Right kidney (tissue), 1 donor: ENCODE measurements at regions not wholly inside any gene's neighbourhood (a gene's known extent, or its start where the extent isn't known, plus 50 kb on each side); places are given as distances from the start of the nearest gene placed in this dataset.
"Not testable (repeated sequence)": the region's sequence is repeated elsewhere in the genome, so short reads cannot be mapped to it uniquely, and the experiment has no call there.

ENCODE experiments used
- DNase-seq: peaks from one replicate; pipeline ENCODE4 v3.0.0-alpha.2; 2016

GRCh38 chr1:207243442-207244408 lies 77.8 kb upstream of the CD55 start:
- no peak for DNase-seq

GRCh38 chr1:207244409-207244801 lies 77.1 kb upstream of the CD55 start:
- DNase-seq, result no peak

DNA sequence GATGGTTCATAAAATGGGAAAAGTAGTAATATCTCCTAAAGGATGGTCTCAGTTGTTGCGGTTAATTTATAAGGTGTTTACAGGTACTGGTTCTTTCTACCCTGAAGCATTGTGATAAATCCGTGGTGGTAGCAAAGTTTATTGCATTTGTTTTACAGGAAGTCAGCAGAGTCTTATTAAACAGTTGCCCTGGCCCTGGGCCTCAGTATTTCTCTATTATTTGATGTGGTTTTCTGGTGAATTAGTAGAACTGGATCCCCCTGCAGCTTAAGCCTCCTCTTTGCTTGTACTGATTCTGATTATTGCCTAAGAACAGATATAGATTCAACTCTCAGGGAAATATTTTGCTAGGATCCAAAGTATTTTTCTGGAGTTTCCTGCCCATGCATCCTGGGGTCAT lies 76.4 kb upstream of the CD55 start:
- DNase-seq, result no peak

DNA sequence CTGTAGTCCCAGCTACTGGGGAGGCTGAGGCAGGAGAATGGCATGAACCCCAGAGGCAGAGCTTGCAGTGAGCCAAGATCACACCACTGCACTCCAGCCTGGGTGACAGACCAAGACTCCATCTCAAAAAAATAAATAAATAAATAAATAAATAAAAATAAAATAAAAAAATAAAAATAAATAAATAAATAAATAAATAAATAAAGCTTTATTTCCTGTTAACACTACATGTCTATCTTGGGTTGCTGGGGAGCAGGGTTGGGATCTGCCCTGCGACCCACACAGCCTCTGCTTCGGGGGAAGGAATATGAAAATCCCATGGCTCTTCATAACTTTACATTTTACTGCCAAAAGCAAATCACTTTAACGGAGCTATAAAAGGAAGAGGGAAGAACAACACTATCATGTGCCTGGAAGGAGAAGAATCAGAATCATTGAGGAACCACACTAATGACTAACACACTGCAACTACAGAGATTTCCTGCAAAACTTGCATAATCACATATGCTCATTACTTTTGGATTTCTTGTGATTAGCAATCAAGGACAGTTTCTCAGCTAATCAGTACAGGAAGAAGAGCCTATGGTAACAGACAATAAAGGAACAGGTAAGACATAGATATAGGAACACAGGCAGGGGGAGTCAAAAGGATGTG lies 72.8 kb upstream of the CD55 start:
- DNase-seq, result no peak

DNA sequence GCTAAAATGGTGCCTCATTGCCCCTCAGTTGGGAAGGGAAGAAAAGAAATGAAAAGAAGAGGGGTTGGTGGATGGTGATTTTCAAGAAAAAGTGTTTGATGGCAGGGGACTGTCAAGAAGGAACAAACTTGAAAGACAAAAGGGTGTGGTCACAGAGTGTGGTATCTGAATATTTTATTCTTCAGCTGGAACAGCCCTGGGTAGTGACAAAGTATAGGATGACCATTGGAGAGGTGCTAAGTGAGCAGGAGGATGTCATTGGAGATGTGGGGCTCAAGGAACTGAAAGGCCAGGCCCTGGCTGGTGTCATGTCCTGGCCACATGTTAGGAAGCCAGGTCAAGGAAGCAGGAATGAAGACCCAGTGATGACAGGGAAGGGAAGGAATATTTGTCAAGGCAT lies 71.0 kb upstream of the CD55 start:
- no peak for DNase-seq

GRCh38 chr1:207251066-207251465 lies 70.4 kb upstream of the CD55 start:
- no peak for DNase-seq

DNA sequence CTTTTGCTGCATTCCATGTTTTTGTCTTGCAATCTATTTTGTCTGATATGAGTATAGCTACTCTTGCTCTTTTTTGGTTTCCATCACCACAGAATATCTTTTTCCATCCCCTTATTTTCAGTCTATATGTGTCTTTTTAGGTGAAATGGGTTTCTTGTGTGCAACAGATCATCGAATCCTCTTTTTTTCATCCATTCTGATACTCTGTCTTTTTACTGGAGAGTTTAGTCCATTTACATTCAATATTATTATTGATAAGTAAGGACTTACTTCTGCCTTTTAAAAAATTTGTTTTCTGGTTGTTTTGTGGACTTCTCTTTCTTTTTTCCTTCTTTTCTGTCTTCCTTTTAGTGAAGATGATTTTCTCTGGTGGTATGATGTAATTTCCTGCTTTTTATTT lies 64.6 kb upstream of the CD55 start:
- DNase-seq, result no peak

- DNase-seq, result no peak
Measured at GRCh38 chr1:207259391-207259790, 62.1 kb upstream of the CD55 start.

DNA sequence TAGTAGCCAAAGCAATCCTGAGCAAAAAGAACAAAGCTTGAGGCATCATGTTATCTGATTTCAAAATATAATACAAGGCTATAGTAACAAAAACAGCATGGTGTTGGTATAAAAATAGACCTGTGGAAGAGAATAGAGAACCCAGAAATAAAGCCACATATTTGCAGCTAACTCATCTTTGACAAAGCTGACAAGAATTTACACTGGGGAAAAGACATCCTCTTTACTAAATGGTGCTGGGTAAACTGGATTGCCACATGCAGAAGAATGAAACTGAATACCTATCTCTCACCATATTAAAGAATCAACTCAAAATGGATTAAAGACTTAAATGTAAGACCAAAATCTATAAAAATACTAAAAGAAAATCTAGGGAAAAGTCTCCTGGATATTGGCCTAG lies 59.5 kb upstream of the CD55 start:
- no peak for DNase-seq

DNA sequence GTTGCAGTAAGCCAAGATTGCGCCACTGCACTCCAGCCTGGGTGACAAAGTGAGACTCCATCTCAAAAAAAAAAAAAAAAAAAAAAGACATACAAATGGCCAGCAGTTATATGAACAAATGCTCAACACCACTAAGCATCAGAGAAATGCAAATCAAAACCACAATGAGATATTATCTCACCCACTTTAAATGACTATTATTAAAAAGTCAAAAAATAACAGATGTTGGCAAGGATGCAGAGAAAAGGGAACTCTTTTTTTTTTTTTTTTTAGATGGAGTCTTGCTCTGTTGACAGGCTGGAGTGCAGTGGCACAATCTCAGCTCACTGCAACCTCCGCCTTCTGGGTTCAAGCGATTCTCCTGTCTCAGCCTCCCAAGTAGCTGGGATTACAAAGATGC lies 58.6 kb upstream of the CD55 start:
- DNase-seq, result not testable (repeated sequence)

DNA sequence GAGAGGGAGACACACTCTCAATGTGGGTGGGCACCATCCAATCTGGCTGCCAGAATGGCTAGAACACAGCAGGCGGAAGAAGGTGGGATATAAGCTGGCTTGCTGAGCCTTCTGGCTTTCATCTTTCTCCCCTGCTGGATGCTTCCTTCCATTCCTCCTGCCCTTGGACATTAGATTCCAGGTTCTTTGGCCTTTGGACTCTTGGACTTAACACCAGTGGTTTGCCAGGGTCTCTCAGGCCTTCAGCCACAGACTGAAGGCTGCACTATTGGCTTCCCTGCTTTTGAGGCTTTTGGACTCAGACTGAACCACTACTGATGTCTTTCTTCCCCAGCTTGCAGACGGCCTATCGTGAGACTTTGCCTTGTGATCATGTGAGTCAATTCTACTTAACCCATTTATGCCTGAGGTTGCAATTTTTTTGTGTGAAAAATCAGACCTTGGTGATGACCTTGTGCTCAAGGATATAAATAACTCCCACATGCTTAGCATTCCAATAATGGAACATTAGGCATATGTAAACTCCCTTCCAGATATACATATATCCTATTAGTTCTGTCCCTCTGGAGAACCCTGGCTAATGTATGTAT lies 56.7 kb upstream of the CD55 start:
- no peak for DNase-seq

DNA sequence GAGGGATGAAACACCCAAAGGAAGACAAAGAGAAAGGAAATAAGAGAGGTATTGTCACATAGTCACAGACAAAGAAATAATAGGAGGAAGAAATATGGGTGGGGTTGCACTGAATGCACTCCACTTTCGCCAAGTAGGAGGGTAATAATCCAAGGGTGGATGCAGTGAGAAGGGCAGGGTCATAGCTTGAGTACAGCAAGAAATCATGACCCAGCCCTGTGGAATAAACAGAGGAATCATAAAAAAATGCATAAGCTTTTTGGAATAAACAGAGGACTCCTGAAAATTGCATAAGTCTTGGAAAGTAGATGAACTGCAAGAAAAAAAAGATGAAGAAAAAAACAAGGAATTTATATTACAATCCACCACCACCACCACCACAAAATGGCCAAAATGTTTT lies 53.1 kb upstream of the CD55 start:
- no peak for DNase-seq

DNA sequence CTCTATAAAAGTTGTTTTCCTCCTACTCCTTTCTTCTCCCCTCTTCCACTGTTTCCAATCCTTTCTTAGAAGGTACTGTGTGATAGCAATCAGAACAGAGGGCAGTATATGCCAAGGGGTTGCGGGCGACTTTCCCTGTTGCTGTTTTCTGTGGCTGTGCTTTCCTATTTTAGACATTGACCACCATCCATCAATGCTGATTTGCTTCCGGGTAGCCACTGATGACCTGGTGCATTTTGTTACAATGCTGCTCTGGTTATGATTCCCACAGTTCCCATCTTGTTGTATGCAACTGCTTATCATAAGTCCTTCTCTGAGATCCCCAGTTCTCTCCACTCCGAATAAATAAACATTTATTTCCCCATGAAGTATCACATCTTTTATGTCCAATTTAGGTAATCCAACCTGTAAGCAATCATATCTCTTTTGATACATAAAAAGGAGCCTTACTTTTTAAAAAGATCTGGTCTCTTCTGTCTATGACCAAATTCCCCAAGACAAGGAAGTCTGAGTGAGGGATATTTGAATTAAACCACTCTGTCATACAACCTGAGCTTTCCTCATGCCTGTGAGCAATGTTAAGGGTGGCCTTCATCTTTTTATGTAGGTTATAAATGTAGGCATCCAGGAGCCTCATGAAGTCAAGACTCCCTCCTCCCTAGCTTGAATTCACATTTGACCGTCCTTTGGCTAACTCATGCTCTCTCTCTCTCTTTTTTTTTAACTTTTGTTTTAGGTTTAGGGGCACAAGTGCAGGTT lies 52.5 kb upstream of the CD55 start:
- DNase-seq, result no peak
